Right atrium auricular region (tissue), 2 donors: ENCODE measurements at regions not wholly inside any gene's neighbourhood (a gene's known extent, or its start where the extent isn't known, plus 50 kb on each side); places are given as distances from the start of the nearest gene placed in this dataset.

Experiments
- DNase-seq: peaks from one replicate; pipeline ENCODE4 v3.0.0-alpha.2; 2019; ENCODE audit warnings: low spot score
- H3K27ac ChIP-seq, 2 donors: fragments of 200-600 bp; sonication (generic); 1 replicate in 1 of 2; 2 replicates in 1 of 2; pipeline ENCODE4 v1.5.1; 2016 to 2019
- H3K27me3 ChIP-seq, 2 donors: fragments of 200-600 bp; sonication (generic); one replicate each; pipeline versions ENCODE4 v1.5.1 to v1.6.0; 2017 to 2019
- H3K36me3 ChIP-seq: fragments of 200-600 bp; sonication (generic); one replicate; pipeline ENCODE4 v1.5.1; 2016
- H3K4me1 ChIP-seq, 2 donors: fragments of 200-600 bp; sonication (generic); one replicate each; pipeline versions ENCODE4 v1.5.1 to v1.6.0; 2017 to 2019
- H3K4me3 ChIP-seq, 2 donors: fragments of 200-600 bp; sonication (generic); 1 replicate in 1 of 2; 2 replicates in 1 of 2; pipeline ENCODE4 v1.5.1; 2017 to 2019; ENCODE audit warnings: mild to moderate bottlenecking in 1 of 2, moderate library complexity in 1 of 2
- H3K9me3 ChIP-seq, 2 donors: fragments of 200-600 bp; sonication (generic); one replicate each; pipeline ENCODE4 v1.5.1; 2019
- TF ChIP-seq, protein P1 (sequence below), 2 donors: fragments of 200-600 bp; sonication (generic); IDR thresholded peaks; one replicate each; pipeline ENCODE4 v1.5.1; 2019; ENCODE audit warnings: antibody characterized with exemption in 2 of 2

- H3K36me3 ChIP-seq, result no peaks in the 10 kb centered on the region
- H3K9me3 ChIP-seq, result no peaks in the 10 kb centered on the region
- no peaks in the 10 kb centered on the region for H3K4me1 ChIP-seq
- TF ChIP-seq, protein P1, sequence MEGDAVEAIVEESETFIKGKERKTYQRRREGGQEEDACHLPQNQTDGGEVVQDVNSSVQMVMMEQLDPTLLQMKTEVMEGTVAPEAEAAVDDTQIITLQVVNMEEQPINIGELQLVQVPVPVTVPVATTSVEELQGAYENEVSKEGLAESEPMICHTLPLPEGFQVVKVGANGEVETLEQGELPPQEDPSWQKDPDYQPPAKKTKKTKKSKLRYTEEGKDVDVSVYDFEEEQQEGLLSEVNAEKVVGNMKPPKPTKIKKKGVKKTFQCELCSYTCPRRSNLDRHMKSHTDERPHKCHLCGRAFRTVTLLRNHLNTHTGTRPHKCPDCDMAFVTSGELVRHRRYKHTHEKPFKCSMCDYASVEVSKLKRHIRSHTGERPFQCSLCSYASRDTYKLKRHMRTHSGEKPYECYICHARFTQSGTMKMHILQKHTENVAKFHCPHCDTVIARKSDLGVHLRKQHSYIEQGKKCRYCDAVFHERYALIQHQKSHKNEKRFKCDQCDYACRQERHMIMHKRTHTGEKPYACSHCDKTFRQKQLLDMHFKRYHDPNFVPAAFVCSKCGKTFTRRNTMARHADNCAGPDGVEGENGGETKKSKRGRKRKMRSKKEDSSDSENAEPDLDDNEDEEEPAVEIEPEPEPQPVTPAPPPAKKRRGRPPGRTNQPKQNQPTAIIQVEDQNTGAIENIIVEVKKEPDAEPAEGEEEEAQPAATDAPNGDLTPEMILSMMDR (IDR thresholded peaks at IDR 0.05), result no peak
- no peak overlapping the region for H3K27ac ChIP-seq
- no peaks in the 10 kb centered on the region for H3K27me3 ChIP-seq
- no peak for DNase-seq
- no peak overlapping the region for H3K4me3 ChIP-seq
Measured at GRCh38 chr12:115700081-115700480, 577.4 kb downstream of the MED13L start.

DNA sequence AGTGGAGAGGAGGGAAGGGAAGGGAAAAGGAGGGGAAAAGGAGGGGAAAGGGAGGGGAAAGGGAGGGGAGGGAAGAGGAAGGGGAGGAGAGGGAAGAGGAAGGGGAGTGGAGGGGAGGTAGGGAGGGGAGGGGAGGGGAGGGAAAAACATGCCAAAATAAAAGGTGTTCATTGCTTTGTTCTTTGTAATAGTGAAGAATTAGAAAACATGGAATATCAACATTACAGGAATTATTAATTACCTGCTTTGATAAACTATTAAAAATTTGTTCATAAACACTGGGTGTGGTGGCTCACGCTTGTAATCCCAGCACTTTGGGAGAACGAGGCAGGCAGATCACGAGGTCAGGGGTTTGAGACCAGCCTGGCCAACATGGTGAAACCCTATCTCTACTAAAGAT lies 579.2 kb downstream of the MED13L start:
- H3K36me3 ChIP-seq, result no peaks in the 10 kb centered on the region
- DNase-seq, result no peak
- no peaks in the 10 kb centered on the region for H3K4me1 ChIP-seq
- no peak overlapping the region for H3K27ac ChIP-seq
- no peaks in the 10 kb centered on the region for H3K9me3 ChIP-seq
- H3K4me3 ChIP-seq, result no peak overlapping the region
- TF ChIP-seq, protein P1 (IDR thresholded peaks at IDR 0.05), result no peak
- H3K27me3 ChIP-seq, result no peaks in the 10 kb centered on the region

DNA sequence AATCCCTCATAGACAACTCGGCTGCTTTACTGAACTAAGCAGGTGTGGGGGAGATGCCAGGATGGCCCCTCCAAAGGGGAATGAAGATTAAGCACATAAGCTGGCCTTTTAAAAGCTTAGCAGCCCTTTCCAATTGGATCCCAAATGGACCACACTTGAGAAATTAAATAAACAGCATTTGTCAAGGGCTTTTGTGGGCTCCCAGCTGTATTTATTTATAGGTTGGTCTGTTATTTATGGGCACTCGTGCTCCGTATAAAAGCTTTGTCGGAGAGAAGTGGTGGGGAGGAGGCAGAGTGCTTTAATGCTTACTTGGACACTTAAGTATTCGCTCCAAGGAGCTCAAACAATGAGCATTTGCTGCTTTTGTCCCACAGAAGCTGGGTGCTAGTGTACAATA lies 580.2 kb downstream of the MED13L start:
- H3K27ac ChIP-seq, result no peak overlapping the region
- no peak overlapping the region for H3K4me3 ChIP-seq
- no peaks in the 10 kb centered on the region for H3K36me3 ChIP-seq
- no peaks in the 10 kb centered on the region for H3K4me1 ChIP-seq
- H3K9me3 ChIP-seq, result no peaks in the 10 kb centered on the region
- no peaks in the 10 kb centered on the region for H3K27me3 ChIP-seq
- TF ChIP-seq, protein P1 (IDR thresholded peaks at IDR 0.05), result no peak
- DNase-seq, result no peak

DNA sequence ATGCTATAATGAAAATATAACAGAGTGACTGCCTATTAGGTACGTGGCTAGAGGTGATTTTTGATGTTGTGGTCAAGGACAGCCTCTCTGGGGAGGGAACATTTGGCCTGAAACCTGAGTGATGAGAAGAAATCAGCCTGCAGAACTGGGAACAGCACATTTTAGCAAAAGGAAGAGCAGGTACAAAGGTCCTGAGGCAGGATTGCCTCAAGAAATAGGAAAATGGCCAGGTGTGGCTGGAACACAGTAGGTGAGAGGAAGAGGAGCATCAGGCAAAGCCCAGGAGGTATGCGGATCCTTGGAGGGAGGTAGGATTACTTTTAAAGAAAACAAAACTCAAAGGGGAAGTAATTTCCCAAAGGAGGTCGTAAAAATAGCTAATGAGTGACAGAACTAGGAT lies 582.9 kb downstream of the MED13L start:
- no peaks in the 10 kb centered on the region for H3K36me3 ChIP-seq

GRCh38 chr12:115693970-115694369 lies 583.5 kb downstream of the MED13L start:
- TF ChIP-seq, protein P1 (IDR thresholded peaks at IDR 0.05), result no peak
- Histone ChIP-seq H3K27me3 (no peaks in the 10 kb centered on the region), H3K4me1 (no peaks in the 10 kb centered on the region), H3K36me3 (no peaks in the 10 kb centered on the region), H3K9me3 (no peaks in the 10 kb centered on the region), H3K27ac (no peak overlapping the region), H3K4me3 (no peak overlapping the region)
- DNase-seq, result no peak

More for the DNA sequence above, 582.9 kb downstream of the MED13L start:
- Histone ChIP-seq H3K27ac (no peak overlapping the region), H3K27me3 (no peaks in the 10 kb centered on the region), H3K4me3 (no peak overlapping the region), H3K4me1 (no peaks in the 10 kb centered on the region), H3K9me3 (no peaks in the 10 kb centered on the region)
- TF ChIP-seq, protein P1 (IDR thresholded peaks at IDR 0.05), result no peak
- no peak for DNase-seq

- TF ChIP-seq, protein P1 (IDR thresholded peaks at IDR 0.05), result no peak
- no peaks in the 10 kb centered on the region for H3K4me1 ChIP-seq
- H3K27ac ChIP-seq, result no peak overlapping the region
- no peaks in the 10 kb centered on the region for H3K9me3 ChIP-seq
- H3K4me3 ChIP-seq, result no peak overlapping the region
- DNase-seq, result no peak
- H3K27me3 ChIP-seq, result no peaks in the 10 kb centered on the region
- no peaks in the 10 kb centered on the region for H3K36me3 ChIP-seq
Measured at GRCh38 chr12:115691123-115691522, 586.4 kb downstream of the MED13L start.
